IPS-15b (cell line): ENCODE measurements at regions not wholly inside any gene's neighbourhood (a gene's known extent, or its start where the extent isn't known, plus 50 kb on each side); places are given as distances from the start of the nearest gene placed in this dataset.

Experiments
- H3K27me3 ChIP-seq: one replicate; pipeline ENCODE4 v1.6.1; 2013; ENCODE audit warnings: low read length; ENCODE audit not compliant: control insufficient read depth, insufficient read depth
- H3K36me3 ChIP-seq: one replicate; pipeline ENCODE4 v1.6.1; 2013; ENCODE audit warnings: low read length; ENCODE audit not compliant: control insufficient read depth, insufficient read depth
- H3K4me1 ChIP-seq: one replicate; pipeline ENCODE4 v1.6.1; 2013; ENCODE audit warnings: mild to moderate bottlenecking, low read length; ENCODE audit not compliant: control insufficient read depth, insufficient read depth
- H3K4me3 ChIP-seq: one replicate; pipeline ENCODE4 v1.5.1; 2013; ENCODE audit warnings: low read depth, low read length
- H3K9ac ChIP-seq: one replicate; pipeline ENCODE4 v1.6.1; 2013; ENCODE audit warnings: low read depth, mild to moderate bottlenecking, low read length
- H3K9me3 ChIP-seq: one replicate; pipeline ENCODE4 v1.6.1; 2013; ENCODE audit warnings: mild to moderate bottlenecking, low read length; ENCODE audit not compliant: control insufficient read depth, insufficient read depth

- Histone ChIP-seq H3K27me3 (no peaks in the 10 kb centered on the region), H3K36me3 (no peaks in the 10 kb centered on the region), H3K4me3 (no peak overlapping the region), H3K9ac (no peak overlapping the region), H3K9me3 (no peaks in the 10 kb centered on the region), H3K4me1 (no peaks in the 10 kb centered on the region)
Measured at GRCh38 chr14:34004881-34005280, 54.0 kb upstream of the EGLN3 start.

- Histone ChIP-seq H3K4me1 (no peaks in the 10 kb centered on the region), H3K27me3 (no peaks in the 10 kb centered on the region), H3K36me3 (no peaks in the 10 kb centered on the region), H3K4me3 (no peak overlapping the region), H3K9me3 (no peaks in the 10 kb centered on the region), H3K9ac (no peak overlapping the region)
Measured at GRCh38 chr14:34003691-34004090, 52.8 kb upstream of the EGLN3 start.

GRCh38 chr14:34003082-34003668, 52.3 kb upstream of the EGLN3 start:
- no peaks in the 10 kb centered on the region for H3K36me3 ChIP-seq
- no peaks in the 10 kb centered on the region for H3K27me3 ChIP-seq
- H3K4me3 ChIP-seq = no peak overlapping the region
- no peaks in the 10 kb centered on the region for H3K9me3 ChIP-seq
- no peaks in the 10 kb centered on the region for H3K4me1 ChIP-seq
- H3K9ac ChIP-seq = no peak overlapping the region
